Common myeloid progenitor, CD34-positive (primary cell): ENCODE measurements at regions not wholly inside any gene's neighbourhood (a gene's known extent, or its start where the extent isn't known, plus 50 kb on each side); places are given as distances from the start of the nearest gene placed in this dataset.

ENCODE experiments used
- CTCF ChIA-PET: fragments of 350-600 bp; sonication (Branson Sonifier 250); formaldehyde crosslinking; loops from one replicate; lab custom pipeline; 2021; ENCODE audit warnings: antibody characterized with exemption; lab: Charles Lee
- POLR2A ChIA-PET: fragments of 350-600 bp; sonication (Branson Sonifier 250); formaldehyde crosslinking; loops from one replicate; lab custom pipeline; 2021; ENCODE audit warnings: antibody characterized with exemption; lab: Charles Lee
- DNase-seq, 3 donors: peaks; one replicate each; pipeline versions ENCODE4 v3.0.0 to v3.0.0-alpha.2; 2013
- H3K27ac ChIP-seq, 2 experiments: 1 replicate in 1 of 2; 2 replicates in 1 of 2; pipeline ENCODE4 v1.7.0; 2013; ENCODE audit warnings: inconsistent platforms in 2 of 2, low read length in 2 of 2, mild to moderate bottlenecking in 2 of 2, low read depth in 1 of 2, moderate library complexity in 1 of 2; ENCODE audit not compliant: severe bottlenecking in 2 of 2, insufficient read depth in 1 of 2, poor library complexity in 1 of 2
- H3K27me3 ChIP-seq, 5 experiments: replicated peaks in 2 of 5; 1 replicate in 3 of 5; 2 replicates in 2 of 5; pipeline versions ENCODE4 v1.6.1 to v1.7.0; 2013; ENCODE audit warnings: low read length in 4 of 5, mild to moderate bottlenecking in 2 of 5, moderate library complexity in 2 of 5, inconsistent platforms in 1 of 5; ENCODE audit not compliant: insufficient read depth in 5 of 5, control insufficient read depth in 4 of 5
- H3K36me3 ChIP-seq, 4 experiments: 1 replicate in 2 of 4; 2 replicates in 2 of 4; pipeline versions ENCODE4 v1.6.1 to v1.7.0; 2013; ENCODE audit warnings: low read length in 3 of 4, control low read depth in 1 of 4, mild to moderate bottlenecking in 1 of 4; ENCODE audit not compliant: control insufficient read depth in 4 of 4, insufficient read depth in 4 of 4
- H3K4me1 ChIP-seq, 4 experiments: 1 replicate in 3 of 4; 2 replicates in 1 of 4; pipeline versions ENCODE4 v1.6.1 to v1.7.1; 2013; ENCODE audit warnings: low read length in 3 of 4, mild to moderate bottlenecking in 3 of 4, control low read depth in 1 of 4, inconsistent platforms in 1 of 4, moderate library complexity in 1 of 4; ENCODE audit not compliant: control insufficient read depth in 4 of 4, insufficient read depth in 4 of 4; ENCODE audit errors: control extremely low read depth in 1 of 4
- H3K4me3 ChIP-seq, 7 experiments: 1 replicate in 4 of 7; 2 replicates in 3 of 7; pipeline versions ENCODE4 v1.5.1 to v1.7.0; 2013; ENCODE audit warnings: mild to moderate bottlenecking in 7 of 7, low read length in 6 of 7, moderate library complexity in 6 of 7, inconsistent platforms in 2 of 7, low read depth in 2 of 7, control low read depth in 1 of 7; ENCODE audit not compliant: insufficient read depth in 4 of 7, control insufficient read depth in 1 of 7; ENCODE audit errors: extremely low read depth in 1 of 7
- H3K9me3 ChIP-seq, 5 experiments: 1 replicate in 4 of 5; 2 replicates in 1 of 5; pipeline versions ENCODE4 v1.6.1 to v1.7.1; 2013; ENCODE audit warnings: low read length in 4 of 5, mild to moderate bottlenecking in 2 of 5, inconsistent platforms in 1 of 5, low read depth in 1 of 5, moderate library complexity in 1 of 5; ENCODE audit not compliant: control insufficient read depth in 4 of 5, insufficient read depth in 2 of 5; ENCODE audit errors: control extremely low read depth in 1 of 5
- WGBS: methylation state at CpG from one replicate; pipeline ENCODE4 v1.1.5; 2013; ENCODE audit not compliant: insufficient coverage; 5-methylcytosine and 5-hydroxymethylcytosine counted together

- 100% methylated on average over 2 of the region's 2 CpGs for WGBS
- Histone ChIP-seq H3K4me1 (no peaks in the 10 kb centered on the region), H3K27me3 (no peaks in the 10 kb centered on the region), H3K27ac (no peak overlapping the region), H3K36me3 (no peaks in the 10 kb centered on the region), H3K4me3 (no peak overlapping the region), H3K9me3 (no peaks in the 10 kb centered on the region)
- no peak for DNase-seq
- CTCF ChIA-PET: interaction anchor here (0.6 kb wide), 1 partner anchor 10 kb away, joined by 3 read pairs; no protein-coding TSS in a partner anchor
- POLR2A ChIA-PET: no interaction called here
Observed at GRCh38 chr4:138494116-138494515, 252.0 kb upstream of the SLC7A11 start.

GRCh38 chr4:138492176-138492575 is 250.0 kb upstream of the SLC7A11 start:
- peaks cover 0 to 3% (median 0%) of the 10 kb centered on the region in 4 experiments for H3K4me1 ChIP-seq
- WGBS: 50% methylated on average over 1 of the region's 1 CpG
- ChIA-PET CTCF (no interaction called here), POLR2A (no interaction called here)
- H3K27ac ChIP-seq: no peak overlapping the region
- H3K36me3 ChIP-seq: no peaks in the 10 kb centered on the region
- no peak overlapping the region for H3K4me3 ChIP-seq
- no peaks in the 10 kb centered on the region for H3K9me3 ChIP-seq
- no peak for DNase-seq
- no peaks in the 10 kb centered on the region for H3K27me3 ChIP-seq

GRCh38 chr4:138488533-138488932 is 246.4 kb upstream of the SLC7A11 start:
- no peak for DNase-seq
- POLR2A ChIA-PET: no interaction called here
- H3K27ac ChIP-seq: no peak overlapping the region
- CTCF ChIA-PET: no interaction called here
- no peak overlapping the region for H3K4me3 ChIP-seq
- peaks cover 0 to 3% (median 0%) of the 10 kb centered on the region in 4 experiments for H3K4me1 ChIP-seq
- H3K27me3 ChIP-seq: no peaks in the 10 kb centered on the region
- WGBS: 80% methylated on average over 2 of the region's 4 CpGs
- H3K9me3 ChIP-seq: no peaks in the 10 kb centered on the region
- no peaks in the 10 kb centered on the region for H3K36me3 ChIP-seq

GRCh38 chr4:138487670-138488069 is 245.5 kb upstream of the SLC7A11 start:
- 69% methylated on average over 2 of the region's 4 CpGs for WGBS
- peaks cover 0 to 3% (median 0%) of the 10 kb centered on the region in 4 experiments for H3K4me1 ChIP-seq
- H3K27me3 ChIP-seq: peaks cover 0 to 2% (median 0%) of the 10 kb centered on the region in 5 experiments
- POLR2A ChIA-PET: no interaction called here
- H3K9me3 ChIP-seq: peaks cover 0 to 2% (median 0%) of the 10 kb centered on the region in 5 experiments
- H3K4me3 ChIP-seq: no peak overlapping the region
- CTCF ChIA-PET: interaction anchor here (0.9 kb wide), 1 partner anchor 303 kb away, joined by 3 read pairs; no protein-coding TSS in a partner anchor
- no peaks in the 10 kb centered on the region for H3K36me3 ChIP-seq
- H3K27ac ChIP-seq: no peak overlapping the region
- no peak for DNase-seq

- H3K9me3 ChIP-seq: peaks cover 0 to 2% (median 0%) of the 10 kb centered on the region in 5 experiments
- H3K4me1 ChIP-seq: peaks cover 0 to 3% (median 0%) of the 10 kb centered on the region in 4 experiments
- DNase-seq: no peak
- no peak overlapping the region for H3K27ac ChIP-seq
- H3K4me3 ChIP-seq: no peak overlapping the region
- H3K36me3 ChIP-seq: no peaks in the 10 kb centered on the region
- H3K27me3 ChIP-seq: peaks cover 0 to 2% (median 0%) of the 10 kb centered on the region in 5 experiments
- CTCF ChIA-PET: interaction anchor here (0.9 kb wide), 1 partner anchor 303 kb away, joined by 3 read pairs; no protein-coding TSS in a partner anchor
- POLR2A ChIA-PET: no interaction called here
- no CpG with 5 or more reads among the region's 2 CpGs for WGBS
Observed at GRCh38 chr4:138487230-138487629, 245.1 kb upstream of the SLC7A11 start.

- peaks cover 0 to 2% (median 0%) of the 10 kb centered on the region in 5 experiments for H3K27me3 ChIP-seq
- DNase-seq: no peak
- ChIA-PET POLR2A (no interaction called here), CTCF (no interaction called here)
- peaks cover 0 to 3% (median 0%) of the 10 kb centered on the region in 4 experiments for H3K4me1 ChIP-seq
- no peaks in the 10 kb centered on the region for H3K36me3 ChIP-seq
- peaks cover 0 to 4% (median 0%) of the 10 kb centered on the region in 5 experiments for H3K9me3 ChIP-seq
- no peak overlapping the region for H3K4me3 ChIP-seq
- H3K27ac ChIP-seq: no peak overlapping the region
- no CpG with 5 or more reads among the region's 3 CpGs for WGBS
Observed at GRCh38 chr4:138485498-138485897, 243.3 kb upstream of the SLC7A11 start.

- Histone ChIP-seq H3K4me3 (no peak overlapping the region), H3K4me1 (no peaks in the 10 kb centered on the region), H3K27ac (no peak overlapping the region), H3K9me3 (no peaks in the 10 kb centered on the region), H3K36me3 (no peaks in the 10 kb centered on the region), H3K27me3 (peaks cover 0 to 4% (median 0%) of the 10 kb centered on the region in 5 experiments)
- CTCF ChIA-PET: no interaction called here
- DNase-seq: no peak
- POLR2A ChIA-PET: no interaction called here
- whole genome bisulfite sequencing: no CpG with 5 or more reads among the region's 1 CpG
Observed at GRCh38 chr4:138475116-138475515, 233.0 kb upstream of the SLC7A11 start.
